ENCODE measurements at regions not wholly inside any gene's neighbourhood (a gene's known extent, or its start where the extent isn't known, plus 50 kb on each side); places are given as distances from the start of the nearest gene placed in this dataset.

DNA sequence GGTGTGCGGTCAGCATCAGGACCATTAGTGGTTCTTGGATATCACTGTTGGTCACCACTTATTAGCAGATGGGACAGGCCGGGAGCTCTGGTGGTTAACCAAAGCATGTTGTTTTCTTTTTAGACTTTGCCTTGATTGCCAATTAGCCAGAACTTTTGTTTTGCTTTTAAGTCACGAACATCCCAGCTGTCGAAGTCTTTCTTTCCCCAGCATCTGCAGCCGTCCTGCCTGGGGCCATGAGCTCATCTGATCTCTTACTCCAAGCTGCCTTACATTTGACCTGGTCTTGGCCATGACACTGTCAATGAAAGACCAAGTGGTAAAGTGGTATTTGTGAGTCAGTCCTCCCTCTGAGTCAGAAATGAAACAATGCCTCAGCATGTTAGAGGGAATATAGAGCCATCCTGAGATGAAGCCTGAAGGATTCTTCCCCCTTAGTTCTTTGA, 53.9 kb upstream of the CREB5 start:
- H4K5ac ChIP-seq (ENCODE audit: low read depth, low read length): peak overlapping the region; percentile 62
- no peaks in the 10 kb centered on the region for H3K79me1 ChIP-seq (ENCODE audit: low read depth in 1 of 2, low read length in 2 of 2)
- no peaks in the 10 kb centered on the region for H3K36me3 ChIP-seq (ENCODE audit: control insufficient read depth, insufficient read depth, low read length)
- peak overlapping the region; percentile 39 for H3K4me2 ChIP-seq (ENCODE audit: low read depth, low read length)
- intact Hi-C loops (cut with micrococcal nuclease): no loop called here
- ATAC-seq (ENCODE audit: low read depth): peak; percentile 93
- H2BK15ac ChIP-seq (ENCODE audit: low read depth, low read length): no peak overlapping the region
- 25% methylated on average over 2 of the region's 5 CpGs; no CpG with 5 or more reads in 1 of the 2 experiments for WGBS, 2 experiments (ENCODE audit: extremely low coverage in 2 of 2, insufficient read length in 1 of 2)
- H2BK20ac ChIP-seq (ENCODE audit: low read depth, low read length): peak overlapping the region; percentile 74
- in situ Hi-C loops (cut with MboI; ENCODE audit: low sequenced_read_pairs): no loop called here
- TF ChIP-seq MXI1 (IDR thresholded peaks at IDR 0.05; ENCODE audit: borderline replicate concordance, low read depth, low read length): 0 out of 2 replicates have a peak, but pooled peaks have one; percentile 8
- TF ChIP-seq RFX5 (IDR thresholded peaks at IDR 0.05; ENCODE audit: low read depth, low read length): no peak
- no peak for TF ChIP-seq RCOR1 (IDR thresholded peaks at IDR 0.05; ENCODE audit: insufficient replicate concordance, low read length)
- TF ChIP-seq NFE2L2 (IDR thresholded peaks at IDR 0.05; ENCODE audit: low read depth, low read length): peak; percentile 70; the same call in 1 of the 2 replicates
- TF ChIP-seq MAFK (IDR thresholded peaks at IDR 0.05; ENCODE audit: low read depth, low read length): peak; percentile 51; the same call in 1 of the 2 replicates
- TF ChIP-seq FOS (IDR thresholded peaks at IDR 0.05; ENCODE audit: low read depth, low read length): peak; percentile 97
- TF ChIP-seq BHLHE40 (IDR thresholded peaks at IDR 0.05; ENCODE audit: low read depth, low read length): peak; percentile 73
- no peak for TF ChIP-seq CEBPB (IDR thresholded peaks at IDR 0.05; ENCODE audit: low read depth, low read length)
- no peak for TF ChIP-seq RAD21 (IDR thresholded peaks at IDR 0.05; ENCODE audit: low read length)
- H3K18ac ChIP-seq (ENCODE audit: low read depth, low read length): peak overlapping the region; percentile 56
- peak overlapping the region in 1 of 2 experiments; percentile 70; a peak in 2 of 4 replicates for H4K8ac ChIP-seq (ENCODE audit: low read depth in 2 of 2, low read length in 2 of 2)
- peak; percentile 99 for DNase-seq
- H3K56ac ChIP-seq (ENCODE audit: extremely low read depth, insufficient read depth, low read length): no peak overlapping the region
- H4K91ac ChIP-seq (ENCODE audit: insufficient read depth, low read depth, low read length): peak overlapping the region; percentile 74; the same call in 1 of the 2 replicates
- H3K9ac ChIP-seq (ENCODE audit: low read depth, low read length): no peak overlapping the region
- peak overlapping the region; percentile 38 for H3K4ac ChIP-seq (ENCODE audit: low read depth, low read length)
- no peak overlapping the region for H2AK9ac ChIP-seq (replicated peaks; ENCODE audit: low read depth, low read length, poor library complexity)
- peaks cover 8% of the 10 kb centered on the region for H3K9me1 ChIP-seq (ENCODE audit: insufficient read depth, low read length)
- peak overlapping the region; percentile 90 for H3K27ac ChIP-seq (ENCODE audit: insufficient read depth, low read length)
- peak overlapping the region; percentile 46; the same call in 1 of the 2 replicates for H2AK5ac ChIP-seq (ENCODE audit: low read depth, low read length)
- no peak overlapping the region; the same call in 1 of the 2 replicates for H3K23ac ChIP-seq (ENCODE audit: low read depth, low read length)
- no peaks in the 10 kb centered on the region for H4K20me1 ChIP-seq (ENCODE audit: insufficient read depth, low read length)
- no peaks in the 10 kb centered on the region; the same call in 1 of the 2 replicates for H3K27me3 ChIP-seq (ENCODE audit: control insufficient read depth, insufficient read depth, low read length)
- H2BK120ac ChIP-seq (ENCODE audit: low read depth, low read length): peak overlapping the region; percentile 63
- no peaks in the 10 kb centered on the region for H3K9me3 ChIP-seq (ENCODE audit: control insufficient read depth, insufficient read depth, low read length)
- H3K4me3 ChIP-seq (ENCODE audit: insufficient read depth, low read depth, low read length): no peak overlapping the region
- BruUV-seq (replicated peaks): no TSS peak
- no peak overlapping the region for H2AFZ ChIP-seq (replicated peaks; ENCODE audit: low read length, poor library complexity)
- H3K4me1 ChIP-seq (ENCODE audit: control insufficient read depth, insufficient read depth, low read length): peaks cover 9% of the 10 kb centered on the region
- CTCF ChIA-PET: interaction anchor here (1.1 kb wide), 1 partner anchor 77 kb away, joined by 6 read pairs; no protein-coding TSS in a partner anchor
- POLR2A ChIA-PET (ENCODE audit: unreplicated experiment): no interaction called here
- peak overlapping the region; percentile 61 for H2BK5ac ChIP-seq (ENCODE audit: low read depth, low read length, poor library complexity, severe bottlenecking)
- dilution Hi-C loops (cut with HindIII; ENCODE audit: low sequenced_read_pairs, unreplicated experiment): no loop called here
- H3K14ac ChIP-seq (replicated peaks; ENCODE audit: low read depth, low read length): no peak overlapping the region

Measured in IMR-90 (cell line).